PC-9 (cell line): ENCODE measurements at regions not wholly inside any gene's neighbourhood (a gene's known extent, or its start where the extent isn't known, plus 50 kb on each side); places are given as distances from the start of the nearest gene placed in this dataset.

Source experiments
- BruUV-seq: library from RNA; stranded (reverse); fragments of 400-500 nt; replicated peaks from 2 replicates; lab custom pipeline; 2021; lab: Mats Ljungman, UMichigan
- CTCF ChIA-PET: fragments of 300-600 bp; sonication (Branson Sonifier 250); formaldehyde crosslinking; loops from one replicate; lab custom pipeline; 2022; ENCODE audit warnings: antibody characterized with exemption; lab: Charles Lee
- POLR2A ChIA-PET: fragments of 300-600 bp; sonication (Branson Sonifier 250); formaldehyde crosslinking; loops from one replicate; lab custom pipeline; 2022; ENCODE audit warnings: antibody characterized with exemption; ENCODE audit not compliant: unreplicated experiment; lab: Charles Lee
- DNase-seq, 2 experiments: peaks; one replicate each; pipeline versions ENCODE4 v3.0.0 to v3.0.0-alpha.2; 2015 to 2022; ENCODE audit warnings: mixed read lengths in 1 of 2
- H2AFZ ChIP-seq: fragments of 200-600 bp; sonication (generic); 2 replicates; pipeline ENCODE4 v1.8.1; 2017; ENCODE audit warnings: antibody characterized with exemption
- H3F3A ChIP-seq: fragments of 200-600 bp; sonication (generic); 2 replicates; pipeline ENCODE4 v1.8.1; 2017; ENCODE audit warnings: antibody characterized with exemption, mild to moderate bottlenecking, low read depth; ENCODE audit not compliant: insufficient read depth
- H3K27ac ChIP-seq: fragments of 200-600 bp; sonication (generic); 2 replicates; pipeline ENCODE4 v1.6.1; 2016; ENCODE audit warnings: mixed run types
- H3K27me3 ChIP-seq: fragments of 200-600 bp; sonication (generic); 2 replicates; pipeline ENCODE4 v1.6.1; 2016; ENCODE audit warnings: low read depth, mixed run types; ENCODE audit not compliant: insufficient read depth
- H3K36me3 ChIP-seq: fragments of 200-600 bp; sonication (generic); 2 replicates; pipeline ENCODE4 v1.6.1; 2016; ENCODE audit warnings: low read depth, mixed run types
- H3K4me1 ChIP-seq: fragments of 200-600 bp; sonication (generic); replicated peaks from 2 replicates; pipeline ENCODE4 v1.6.1; 2016; ENCODE audit warnings: mixed run types; ENCODE audit not compliant: insufficient read depth
- H3K4me2 ChIP-seq: fragments of 200-600 bp; sonication (generic); 2 replicates; pipeline ENCODE4 v1.6.1; 2017; ENCODE audit warnings: mixed run types
- H3K4me3 ChIP-seq: fragments of 200-600 bp; sonication (generic); 2 replicates; pipeline ENCODE4 v1.6.1; 2016; ENCODE audit warnings: mixed run types
- H3K79me2 ChIP-seq: fragments of 200-600 bp; sonication (generic); 2 replicates; pipeline ENCODE4 v1.6.1; 2017; ENCODE audit warnings: low read depth, mixed run types
- H3K9me2 ChIP-seq: fragments of 200-600 bp; sonication (generic); 2 replicates; pipeline ENCODE4 v1.8.1; 2017; ENCODE audit warnings: mild to moderate bottlenecking; ENCODE audit not compliant: insufficient read depth
- H3K9me3 ChIP-seq: fragments of 200-600 bp; sonication (generic); 2 replicates; pipeline ENCODE4 v1.8.1; 2016; ENCODE audit warnings: low read depth; ENCODE audit not compliant: insufficient read depth
- H4K20me1 ChIP-seq: fragments of 200-600 bp; sonication (generic); 2 replicates; pipeline ENCODE4 v1.8.1; 2017; ENCODE audit not compliant: insufficient read depth
- EZH2 ChIP-seq: fragments of 200-600 bp; sonication (generic); IDR thresholded peaks from 2 replicates; pipeline ENCODE4 v1.8.0; 2017; ENCODE audit warnings: antibody characterized with exemption, low read depth
- intact Hi-C: fragments of 100-400 bp; cut with micrococcal nuclease; formaldehyde crosslinking; loops from one replicate; pipeline ENCODE4 v1.10.0; 2022; ENCODE audit not compliant: unreplicated experiment
- TF ChIP-seq, protein P1 (sequence below): fragments of 200-600 bp; sonication (generic); conservative IDR thresholded peaks from 2 replicates; pipeline ENCODE4 v1.6.1; 2017; ENCODE audit warnings: mixed run types, antibody characterized with exemption, mild to moderate bottlenecking, moderate library complexity

DNA sequence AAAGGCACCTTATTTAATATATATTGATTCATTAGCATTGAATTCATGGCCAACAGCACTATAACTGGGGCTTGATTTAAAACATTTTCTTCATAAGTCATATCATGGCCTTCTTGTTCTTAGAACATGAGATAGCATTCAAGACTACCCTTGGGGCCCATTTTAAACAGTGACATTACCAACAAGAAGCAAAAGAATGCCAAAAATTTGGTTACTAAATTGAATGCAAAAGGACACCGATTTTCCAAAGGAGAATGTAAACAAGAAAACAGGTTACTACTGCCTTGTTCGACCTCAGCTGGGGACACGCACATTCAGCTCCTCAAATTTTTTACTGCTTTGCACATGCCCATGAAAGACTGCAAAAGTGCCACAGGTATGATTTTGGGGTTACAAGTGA lies 219.4 kb upstream of the TLE4 start:
- no peaks in the 10 kb centered on the region for H4K20me1 ChIP-seq
- H3F3A ChIP-seq = no peaks in the 10 kb centered on the region
- ChIA-PET CTCF (no interaction called here), POLR2A (no interaction called here)
- TF ChIP-seq EZH2 = no peak
- TF ChIP-seq, protein P1, sequence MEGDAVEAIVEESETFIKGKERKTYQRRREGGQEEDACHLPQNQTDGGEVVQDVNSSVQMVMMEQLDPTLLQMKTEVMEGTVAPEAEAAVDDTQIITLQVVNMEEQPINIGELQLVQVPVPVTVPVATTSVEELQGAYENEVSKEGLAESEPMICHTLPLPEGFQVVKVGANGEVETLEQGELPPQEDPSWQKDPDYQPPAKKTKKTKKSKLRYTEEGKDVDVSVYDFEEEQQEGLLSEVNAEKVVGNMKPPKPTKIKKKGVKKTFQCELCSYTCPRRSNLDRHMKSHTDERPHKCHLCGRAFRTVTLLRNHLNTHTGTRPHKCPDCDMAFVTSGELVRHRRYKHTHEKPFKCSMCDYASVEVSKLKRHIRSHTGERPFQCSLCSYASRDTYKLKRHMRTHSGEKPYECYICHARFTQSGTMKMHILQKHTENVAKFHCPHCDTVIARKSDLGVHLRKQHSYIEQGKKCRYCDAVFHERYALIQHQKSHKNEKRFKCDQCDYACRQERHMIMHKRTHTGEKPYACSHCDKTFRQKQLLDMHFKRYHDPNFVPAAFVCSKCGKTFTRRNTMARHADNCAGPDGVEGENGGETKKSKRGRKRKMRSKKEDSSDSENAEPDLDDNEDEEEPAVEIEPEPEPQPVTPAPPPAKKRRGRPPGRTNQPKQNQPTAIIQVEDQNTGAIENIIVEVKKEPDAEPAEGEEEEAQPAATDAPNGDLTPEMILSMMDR = no peak
- no TSS peak for BruUV-seq
- no peak overlapping the region for H3K4me2 ChIP-seq
- H3K9me3 ChIP-seq = no peaks in the 10 kb centered on the region
- H3K36me3 ChIP-seq = no peaks in the 10 kb centered on the region
- peaks cover 12% of the 10 kb centered on the region; the same call in 1 of the 2 replicates for H3K27me3 ChIP-seq
- H3K27ac ChIP-seq = no peak overlapping the region
- H3K79me2 ChIP-seq = no peaks in the 10 kb centered on the region
- DNase-seq = no peak
- H2AFZ ChIP-seq = no peak overlapping the region
- intact Hi-C loops = no loop called here
- no peaks in the 10 kb centered on the region for H3K4me1 ChIP-seq
- no peaks in the 10 kb centered on the region for H3K9me2 ChIP-seq
- no peak overlapping the region for H3K4me3 ChIP-seq

DNA sequence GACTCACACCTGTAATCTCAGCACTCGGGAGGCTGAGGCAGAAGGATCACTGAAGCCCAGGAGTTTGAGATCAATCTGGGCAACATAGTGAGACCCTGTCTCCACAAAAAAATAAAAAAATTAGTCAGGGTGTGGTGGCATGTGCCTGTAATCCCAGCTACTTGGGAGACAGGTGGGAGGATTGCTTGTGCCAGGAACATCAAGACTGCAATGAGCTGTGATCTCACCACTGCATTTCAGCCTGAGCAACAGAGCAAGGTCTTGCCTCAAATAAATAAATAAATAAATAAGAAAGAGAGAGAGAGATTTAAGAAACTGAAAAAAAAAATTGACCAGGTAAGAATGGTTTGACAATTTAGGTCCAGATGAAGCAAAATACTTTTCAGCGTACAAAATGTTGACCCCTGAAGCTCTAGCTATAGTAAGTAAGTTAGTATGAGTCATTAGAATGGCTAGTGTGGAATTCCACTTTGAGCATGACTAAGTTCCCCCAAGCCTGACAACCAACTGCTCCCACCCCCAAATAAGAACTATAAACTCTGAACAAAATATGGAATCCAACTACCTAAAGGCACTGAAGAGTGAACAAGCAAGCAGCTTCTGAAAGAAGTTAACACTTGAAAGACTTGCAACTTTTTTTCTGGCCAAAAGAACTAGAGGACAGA lies 217.8 kb upstream of the TLE4 start:
- no TSS peak for BruUV-seq
- no peak for DNase-seq
- intact Hi-C loops = no loop called here
- no peaks in the 10 kb centered on the region for H3K9me3 ChIP-seq
- H2AFZ ChIP-seq = 0 out of 2 replicates have a peak overlapping the region, but pooled peaks have one; percentile 8
- H3K4me3 ChIP-seq = no peak overlapping the region
- ChIA-PET POLR2A (no interaction called here), CTCF (no interaction called here)
- H3K4me2 ChIP-seq = no peak overlapping the region
- TF ChIP-seq, protein P1 = no peak
- TF ChIP-seq EZH2 = no peak
- H3K9me2 ChIP-seq = no peaks in the 10 kb centered on the region
- no peaks in the 10 kb centered on the region for H3K4me1 ChIP-seq
- H3K79me2 ChIP-seq = no peaks in the 10 kb centered on the region
- H3K27me3 ChIP-seq = peaks cover 23% of the 10 kb centered on the region; the same call in 1 of the 2 replicates
- H3F3A ChIP-seq = no peaks in the 10 kb centered on the region
- no peaks in the 10 kb centered on the region for H3K36me3 ChIP-seq
- no peak overlapping the region for H3K27ac ChIP-seq
- H4K20me1 ChIP-seq = no peaks in the 10 kb centered on the region

DNA sequence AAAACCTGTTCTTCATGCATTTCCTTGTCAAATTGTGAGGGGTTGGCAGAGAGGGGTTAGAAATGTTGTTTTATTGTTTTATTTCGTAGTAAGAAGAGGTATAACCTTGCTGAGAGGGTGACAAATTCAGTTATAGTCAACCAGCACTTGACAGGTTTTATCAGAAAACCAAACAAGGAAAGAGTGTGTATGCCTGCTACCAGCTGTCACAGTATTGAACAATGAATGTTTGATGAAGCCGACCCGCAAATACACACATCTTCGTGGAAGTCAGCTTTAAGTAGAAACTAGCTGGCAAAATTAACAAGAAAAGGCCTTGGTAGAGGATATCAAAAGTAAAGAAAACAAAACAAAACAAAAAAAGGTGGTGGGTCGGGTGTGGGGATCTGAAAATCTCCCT lies 214.6 kb upstream of the TLE4 start:
- H4K20me1 ChIP-seq = no peaks in the 10 kb centered on the region
- BruUV-seq = no TSS peak
- no peak overlapping the region for H2AFZ ChIP-seq
- intact Hi-C loops = no loop called here
- no peak overlapping the region for H3K4me2 ChIP-seq
- no peaks in the 10 kb centered on the region for H3K9me3 ChIP-seq
- no peaks in the 10 kb centered on the region for H3F3A ChIP-seq
- H3K4me3 ChIP-seq = no peak overlapping the region
- no peak for TF ChIP-seq EZH2
- TF ChIP-seq, protein P1 = no peak
- ChIA-PET CTCF (no interaction called here), POLR2A (no interaction called here)
- no peaks in the 10 kb centered on the region for H3K36me3 ChIP-seq
- peaks cover 29% of the 10 kb centered on the region; the same call in 1 of the 2 replicates for H3K27me3 ChIP-seq
- H3K4me1 ChIP-seq = no peaks in the 10 kb centered on the region
- no peak for DNase-seq
- no peak overlapping the region for H3K27ac ChIP-seq
- H3K79me2 ChIP-seq = no peaks in the 10 kb centered on the region
- H3K9me2 ChIP-seq = no peaks in the 10 kb centered on the region
